HG02642 (cell line): ENCODE measurements at regions not wholly inside any gene's neighbourhood (a gene's known extent, or its start where the extent isn't known, plus 50 kb on each side); places are given as distances from the start of the nearest gene placed in this dataset.

Experiments used
- ATAC-seq: cut with Tn5 transposase; IDR thresholded peaks from one replicate; pipeline ENCODE4 v1.9.1; 2021; ENCODE audit warnings: mild to moderate bottlenecking; ENCODE audit not compliant: unreplicated experiment, poor library complexity

DNA sequence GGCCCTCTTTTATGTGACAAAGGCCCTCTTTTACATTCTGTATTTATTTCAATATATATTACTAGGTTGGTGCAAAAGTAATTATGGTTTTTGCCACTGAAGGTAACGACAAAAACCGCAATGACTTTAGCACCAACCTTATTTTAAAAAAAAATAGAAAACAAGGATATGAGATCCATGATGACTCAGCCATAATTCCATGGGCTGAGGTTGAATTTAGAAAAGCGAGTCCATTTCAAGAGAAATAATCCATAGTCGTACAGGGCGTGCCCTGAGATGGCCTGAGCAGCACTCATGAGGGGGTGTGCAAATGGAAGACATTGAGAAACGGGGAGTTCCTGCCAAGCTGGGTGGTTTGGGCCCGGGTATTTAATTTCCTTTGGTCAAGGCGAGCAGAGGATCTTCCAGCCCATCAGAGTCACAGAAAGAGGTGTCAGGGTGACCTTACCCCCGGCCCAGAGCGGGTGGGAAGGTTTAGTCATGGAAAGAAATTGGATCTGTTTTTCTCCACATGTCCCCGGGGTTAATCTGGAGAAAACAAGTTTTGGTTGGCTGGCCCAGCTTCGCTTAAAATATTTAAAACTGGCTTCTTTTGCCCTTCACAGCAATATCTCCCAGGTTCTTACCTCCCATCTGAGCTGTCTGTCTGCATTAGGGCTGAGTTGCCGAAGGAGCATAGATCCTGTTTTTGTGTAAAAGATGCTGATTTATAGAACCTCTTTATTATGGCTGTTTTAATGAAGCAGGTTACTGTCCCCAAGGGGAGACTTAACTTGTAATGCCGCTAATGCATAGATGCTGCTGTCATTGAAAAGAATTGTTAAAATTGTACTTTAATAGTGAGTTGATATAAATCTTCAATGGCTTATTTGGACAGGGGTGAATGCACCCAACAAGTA is 255.6 kb downstream of the PREX1 start:
- ATAC-seq = no peak

DNA sequence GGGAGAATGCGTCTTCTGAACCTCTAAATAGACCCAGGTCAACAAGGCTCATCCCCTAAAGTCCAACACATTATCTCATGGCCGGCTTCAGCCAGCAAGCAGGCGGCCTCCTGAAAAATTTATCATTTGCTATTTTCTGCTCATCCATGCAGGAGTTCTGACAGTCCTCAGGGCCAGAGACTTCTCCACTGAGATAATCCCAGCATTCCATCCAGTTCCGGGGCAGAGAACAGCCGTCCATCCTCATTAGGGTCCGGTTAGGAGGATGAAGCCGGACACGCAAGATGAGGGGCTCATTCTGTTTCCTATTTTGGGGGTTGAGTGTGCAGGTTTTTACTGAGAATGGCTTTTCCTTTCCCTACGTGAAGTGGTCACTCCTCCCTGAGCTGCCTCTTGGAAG is 258.1 kb downstream of the PREX1 start:
- no peak for ATAC-seq

DNA sequence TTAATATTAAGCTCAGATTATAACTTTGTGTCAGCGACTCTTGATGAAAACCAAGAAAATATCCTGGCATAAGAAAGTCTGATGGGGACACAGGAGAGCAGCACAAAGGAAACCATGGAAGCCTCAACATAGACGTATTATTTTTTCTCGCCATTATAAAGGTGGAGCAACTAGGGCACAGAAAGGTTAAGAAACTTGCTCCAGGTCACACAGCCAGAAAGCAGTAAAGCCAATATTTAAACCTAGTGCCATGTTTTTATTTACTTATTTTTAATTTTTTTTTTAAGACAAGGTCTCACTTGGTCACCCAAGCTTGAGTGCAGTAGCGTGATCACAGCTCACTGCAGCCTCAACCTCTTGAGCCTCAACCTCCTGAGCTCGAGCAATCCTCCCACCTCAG is 259.3 kb downstream of the PREX1 start:
- ATAC-seq = no peak

DNA sequence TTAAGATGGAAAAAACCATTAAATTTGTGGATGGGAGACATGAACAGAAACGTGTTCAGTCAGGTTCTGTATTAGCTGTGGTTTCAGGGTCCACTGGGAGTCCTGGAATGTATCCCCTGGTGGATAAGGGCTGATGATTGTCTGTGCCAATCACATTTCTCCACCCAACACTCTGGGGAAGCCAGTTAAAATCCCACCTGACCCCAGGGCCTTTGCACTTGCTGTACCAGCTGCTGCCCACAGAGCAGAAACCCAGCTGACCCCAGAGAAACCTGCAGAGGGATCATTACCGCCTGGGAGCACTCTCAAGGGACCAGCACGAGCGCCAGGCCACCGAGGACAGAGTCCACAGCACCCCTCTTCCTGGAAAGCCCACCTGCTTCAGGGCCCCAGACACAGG is 260.7 kb downstream of the PREX1 start:
- ATAC-seq = no peak

DNA sequence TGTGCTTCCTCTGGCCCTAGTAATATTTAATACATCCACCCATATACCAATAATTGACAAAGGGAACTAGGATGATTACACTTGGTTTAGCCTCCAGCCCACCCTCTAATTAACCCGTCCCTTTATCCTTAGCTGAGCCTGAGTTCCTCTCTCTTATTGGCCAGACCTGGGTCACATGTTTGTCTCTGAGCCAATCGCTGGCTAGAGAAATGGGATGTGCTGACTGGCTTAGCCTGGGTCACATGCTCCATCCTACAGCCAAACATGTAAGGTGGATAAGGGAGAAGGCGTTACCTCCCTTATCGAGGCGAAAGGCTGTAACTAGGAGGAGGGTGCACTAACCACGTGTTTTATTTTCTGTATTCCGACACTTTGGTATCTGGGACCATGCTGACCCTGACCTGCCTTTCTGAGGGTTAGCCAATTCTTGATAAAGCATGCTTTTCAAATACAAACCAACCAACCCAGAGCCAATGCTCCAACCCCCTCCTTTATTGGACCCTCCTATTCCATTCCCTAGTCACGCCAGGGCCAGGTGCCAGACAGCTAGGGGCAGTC is 262.7 kb downstream of the PREX1 start:
- ATAC-seq = no peak

DNA sequence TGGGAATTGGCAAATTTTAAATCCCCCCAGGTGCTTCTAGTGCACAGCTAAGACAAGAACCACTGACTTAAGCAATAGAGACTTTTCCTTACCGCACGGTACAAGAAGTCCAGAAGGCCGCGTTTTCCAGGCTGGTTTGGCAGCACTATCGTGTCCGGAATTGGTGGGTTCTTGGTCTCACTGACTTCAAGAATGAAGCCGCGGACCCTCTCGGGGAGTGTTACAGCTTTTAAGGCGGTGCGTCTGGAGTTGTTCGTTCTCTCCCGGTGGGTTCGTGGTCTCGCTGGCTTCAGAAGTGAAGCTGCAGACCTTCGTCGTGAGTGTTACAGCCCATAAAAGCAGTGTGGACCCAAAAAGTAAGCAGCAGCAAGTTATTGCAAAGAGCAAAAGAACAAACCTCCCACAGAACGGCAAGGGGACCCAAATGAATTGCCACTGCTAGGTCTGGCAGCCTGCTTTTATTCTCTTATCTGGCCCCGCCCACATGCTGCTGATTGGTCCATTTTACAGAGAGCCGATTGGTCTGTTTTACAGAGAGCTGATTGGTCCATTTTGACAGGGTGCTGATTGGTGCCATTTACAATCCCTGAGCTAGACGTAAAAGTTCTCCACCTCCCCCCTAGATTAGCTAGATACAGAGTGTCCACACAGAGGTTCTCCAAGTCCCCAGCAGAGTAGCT is 264.5 kb downstream of the PREX1 start:
- ATAC-seq = no peak

DNA sequence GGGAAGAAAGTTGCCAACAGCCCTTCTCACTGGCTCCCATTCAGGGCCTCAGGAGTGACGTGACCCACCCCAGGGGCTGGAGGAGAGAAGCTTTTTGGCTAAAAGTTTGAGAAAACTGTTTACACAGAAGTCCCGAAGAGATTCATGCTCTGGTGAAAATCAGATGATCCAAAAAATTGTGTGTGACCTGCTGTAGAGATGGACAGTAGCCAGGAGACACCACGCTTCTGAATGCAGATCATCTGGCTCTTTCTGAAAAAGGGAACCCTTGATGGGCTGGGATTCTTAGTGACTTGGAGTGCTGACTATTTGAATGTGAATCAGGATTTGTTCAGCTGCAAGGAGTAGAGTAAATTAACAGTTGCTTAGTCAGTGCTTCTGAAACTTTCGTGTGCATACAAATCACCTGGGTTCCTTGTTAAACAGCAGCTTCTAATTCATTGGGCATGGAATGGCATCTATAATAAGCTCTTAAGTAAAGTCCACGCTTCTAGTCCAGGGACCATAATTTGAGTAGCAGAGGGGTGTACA is 265.1 kb downstream of the PREX1 start:
- ATAC-seq = no peak

DNA sequence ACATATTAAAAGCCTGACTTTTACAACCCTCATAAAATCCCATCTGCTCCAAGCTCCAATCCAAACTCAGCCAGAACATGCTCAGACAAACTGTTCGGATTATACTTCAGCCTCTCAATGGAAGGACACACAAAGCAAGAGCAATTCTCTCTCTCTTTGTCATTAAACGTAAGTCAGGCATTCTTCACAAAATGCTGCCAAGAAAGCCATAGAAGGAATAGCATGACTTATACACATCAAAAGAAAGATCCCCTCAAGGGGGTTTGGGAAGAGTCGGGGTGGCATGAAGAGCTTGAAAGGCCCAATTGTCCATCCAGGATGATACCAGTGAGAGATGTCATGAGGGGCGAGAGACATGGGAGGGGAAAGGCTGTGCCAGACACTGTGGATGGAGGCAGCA is 268.9 kb downstream of the PREX1 start:
- ATAC-seq = no peak

DNA sequence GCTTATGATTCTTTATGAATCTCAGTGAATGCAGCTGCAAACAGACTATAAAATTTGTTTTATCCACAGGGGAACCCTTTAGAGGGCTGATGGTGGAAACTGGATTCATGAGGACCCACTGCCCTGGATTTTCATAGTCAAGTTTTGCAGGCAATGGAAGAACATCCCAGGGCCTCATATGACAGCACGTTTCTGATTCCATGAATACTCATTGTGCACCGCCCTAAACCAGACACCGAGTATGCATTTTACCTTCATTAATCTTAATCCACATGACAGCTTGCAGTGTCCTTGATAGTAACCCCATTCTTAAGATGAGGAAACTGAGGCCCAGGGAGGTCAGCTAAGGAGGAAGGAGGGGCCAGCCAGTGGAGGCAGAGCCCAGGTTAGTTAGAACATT is 270.4 kb downstream of the PREX1 start:
- no peak for ATAC-seq

DNA sequence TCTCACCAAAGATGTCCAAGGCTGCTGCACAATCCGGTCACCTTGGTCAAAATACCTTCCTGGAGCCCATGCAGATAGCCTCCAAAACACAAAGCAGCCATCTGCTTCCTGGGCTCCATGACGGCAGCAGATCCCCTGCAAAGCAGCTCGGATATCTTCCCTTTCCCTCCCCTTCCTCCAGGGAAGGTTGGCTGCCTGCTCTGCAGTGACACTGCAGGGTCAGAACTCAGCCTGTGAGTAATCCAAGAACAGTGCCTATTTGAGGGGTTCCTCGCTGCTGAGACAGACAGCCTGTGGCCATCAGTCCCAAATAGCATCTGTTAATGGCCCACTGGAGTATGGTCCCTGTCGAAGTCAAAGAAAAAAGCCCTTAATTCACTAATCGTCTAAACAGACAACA is 270.8 kb downstream of the PREX1 start:
- ATAC-seq = no peak

DNA sequence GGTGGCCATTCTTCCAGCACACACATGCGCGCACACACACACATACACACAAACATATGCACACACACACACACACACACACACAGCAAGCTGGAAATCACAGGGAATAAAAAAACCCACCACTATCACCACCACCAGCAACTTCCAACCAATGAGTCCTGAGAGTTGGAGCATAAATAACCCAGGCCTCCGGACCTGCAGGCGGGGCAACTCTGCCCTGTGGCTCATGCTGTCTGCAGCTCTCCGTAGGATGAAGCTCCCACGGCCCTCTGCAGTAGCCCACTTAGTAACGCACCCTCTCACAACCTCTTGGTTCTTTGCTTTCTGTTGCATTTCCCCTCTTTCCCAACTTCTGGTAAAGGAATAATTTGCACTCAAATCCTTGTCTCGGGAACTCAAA is 275.2 kb downstream of the PREX1 start:
- ATAC-seq = no peak

DNA sequence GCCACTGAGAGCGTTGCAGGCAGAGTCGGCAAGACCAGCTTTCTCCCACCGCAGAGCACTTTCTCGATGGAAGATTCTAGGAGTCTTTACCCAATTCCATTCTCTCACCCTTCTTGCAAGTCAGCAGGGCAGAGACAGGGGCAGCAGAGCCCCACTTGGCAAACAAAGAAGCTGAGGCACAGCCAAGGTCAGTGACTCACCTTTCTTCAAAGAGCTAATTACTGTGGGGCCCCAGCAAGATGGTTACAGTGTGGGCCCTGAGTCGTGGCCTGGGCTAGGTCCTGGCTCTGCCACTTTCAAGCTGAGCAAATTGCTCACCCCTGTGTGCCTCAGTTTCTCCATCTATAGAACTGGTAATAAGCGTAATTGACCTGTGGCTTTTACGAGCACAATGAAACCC is 277.0 kb downstream of the PREX1 start:
- no peak for ATAC-seq

DNA sequence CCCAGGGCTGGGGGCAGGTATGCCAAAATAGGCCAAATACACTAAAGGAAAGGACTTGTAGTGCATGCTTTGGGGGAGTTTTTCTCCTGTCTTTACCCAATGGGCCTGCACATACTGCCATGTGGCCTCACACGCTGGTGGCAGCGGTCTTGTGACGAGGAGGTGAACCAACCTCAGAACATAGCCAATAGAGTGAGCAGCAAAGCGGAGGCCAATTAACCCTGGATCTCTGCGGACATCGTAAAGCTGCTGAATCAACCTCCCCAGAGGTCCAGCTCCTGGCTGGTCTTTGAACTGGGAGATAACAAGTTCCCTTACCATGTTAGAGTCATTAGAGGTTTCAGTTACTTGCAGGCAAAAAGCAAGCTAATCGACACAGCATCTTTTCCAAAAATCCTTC is 280.1 kb downstream of the PREX1 start:
- no peak for ATAC-seq

DNA sequence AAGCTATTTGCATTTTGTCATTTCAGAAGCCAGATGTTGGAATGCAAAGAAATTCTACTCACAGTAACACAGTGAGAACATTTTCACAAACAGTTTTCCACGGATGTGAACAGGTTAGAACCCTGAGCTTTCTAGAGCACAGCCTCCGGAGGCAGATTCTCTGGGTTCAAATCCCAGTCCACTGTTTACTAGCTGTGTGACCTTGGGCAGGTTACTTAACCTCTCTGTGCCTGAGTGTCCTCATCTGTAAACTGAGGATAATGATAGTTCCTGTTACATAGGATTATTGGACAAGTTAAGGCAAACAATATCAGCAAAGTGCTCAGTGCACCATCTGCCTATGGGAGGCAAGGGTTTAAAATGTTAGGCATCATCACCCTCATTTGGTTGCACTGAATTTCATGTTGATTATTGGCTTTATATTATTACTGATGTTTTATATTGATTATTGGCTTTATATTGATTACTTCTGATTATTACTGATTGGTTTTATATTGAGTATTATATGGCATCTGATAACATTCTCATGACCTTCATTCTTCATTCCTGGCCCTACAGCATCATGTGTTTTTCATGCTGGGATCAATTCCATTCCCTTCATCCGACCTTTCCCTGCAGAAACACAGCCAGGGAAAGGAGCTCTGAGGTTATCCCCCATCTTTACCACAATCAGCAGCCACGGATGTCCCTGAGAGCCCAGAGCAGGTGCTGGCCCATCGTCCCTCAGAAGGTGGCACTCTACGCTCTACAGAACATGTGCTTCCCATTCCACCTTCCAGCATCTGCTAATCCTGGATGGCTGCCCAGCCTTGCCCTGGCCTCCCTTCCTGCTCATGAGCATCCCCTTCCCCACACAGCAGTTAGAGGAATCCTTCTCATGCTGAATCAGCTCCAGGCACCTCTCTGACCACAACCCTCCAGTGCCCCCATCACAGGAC is 283.1 kb downstream of the PREX1 start:
- ATAC-seq = no peak

DNA sequence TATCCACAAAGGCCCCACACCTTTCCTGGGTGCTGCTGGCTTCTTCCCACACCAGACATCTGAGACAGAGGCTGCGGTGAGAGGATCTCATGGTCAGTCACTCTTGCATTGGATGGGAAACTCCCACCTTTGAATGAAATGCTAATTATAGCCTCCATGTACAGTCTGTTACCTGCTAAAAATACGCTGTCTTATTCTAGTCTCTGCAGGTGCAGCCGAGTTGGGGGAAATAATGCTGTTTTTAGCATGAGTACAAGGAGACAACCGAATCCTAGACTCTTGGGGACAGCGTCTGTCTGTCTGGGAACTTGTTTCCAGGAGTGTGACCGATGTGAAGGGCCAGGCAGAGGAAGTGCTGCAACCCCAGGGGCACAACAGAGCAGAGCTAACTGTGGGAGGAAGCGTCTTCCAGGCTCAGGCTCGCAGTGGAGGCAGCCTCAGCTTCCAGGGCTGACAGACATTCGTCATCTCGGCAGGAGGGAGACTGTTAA is 286.2 kb downstream of the PREX1 start:
- no peak for ATAC-seq

DNA sequence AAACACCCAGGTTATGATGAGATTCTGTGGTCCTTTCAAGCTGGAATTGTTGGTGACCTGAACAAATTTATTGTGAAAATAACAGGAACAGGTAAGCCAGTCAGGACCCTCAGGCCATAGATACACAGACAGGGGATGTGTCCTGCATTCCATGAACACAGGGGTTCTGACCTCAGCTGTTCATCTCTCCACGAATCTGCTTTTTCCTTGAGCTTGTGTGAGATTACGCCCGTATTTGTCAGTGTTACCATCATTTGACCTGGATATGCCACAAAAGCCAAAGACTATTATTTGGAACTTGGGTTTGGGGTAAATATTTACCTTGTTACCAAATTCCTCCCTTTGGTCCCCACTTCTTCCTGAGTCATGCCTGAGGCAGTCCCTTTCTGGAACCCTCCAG is 288.9 kb downstream of the PREX1 start:
- ATAC-seq = no peak

DNA sequence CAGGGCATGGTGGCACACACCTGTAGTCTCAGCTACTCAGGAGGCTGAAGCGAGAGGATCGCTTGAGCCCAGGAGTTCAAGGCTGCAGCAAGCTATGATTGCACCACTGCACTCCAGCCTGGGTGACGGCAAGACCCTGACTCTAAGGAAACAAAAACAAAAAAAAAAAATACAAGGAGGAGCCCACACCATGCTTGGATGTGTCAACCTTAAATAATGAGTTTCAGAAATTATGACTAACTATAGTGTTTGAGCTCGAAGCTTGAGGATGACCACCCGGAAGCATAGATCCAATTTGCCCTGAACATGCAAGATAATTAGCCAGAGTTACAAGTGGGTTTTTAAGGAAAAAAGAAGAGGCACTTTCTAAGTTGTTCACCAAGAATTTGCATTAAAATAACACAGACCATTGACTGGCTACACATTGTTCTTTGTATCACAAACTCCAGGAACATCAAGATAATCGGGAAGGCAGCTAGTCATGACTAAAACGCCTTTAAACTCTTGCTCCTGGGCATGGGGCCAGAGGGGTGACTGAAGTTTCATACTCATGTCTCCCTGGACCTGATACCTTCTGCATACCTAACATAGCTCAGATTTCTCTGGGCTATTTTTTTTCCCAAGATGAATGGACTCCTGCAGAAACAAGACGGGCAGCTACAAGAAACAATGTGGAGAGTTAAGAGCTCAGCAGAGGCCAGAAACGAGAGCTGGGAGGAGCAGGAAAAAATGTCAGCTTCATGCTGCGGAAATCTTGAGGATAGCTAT is 289.6 kb downstream of the PREX1 start:
- no peak for ATAC-seq

DNA sequence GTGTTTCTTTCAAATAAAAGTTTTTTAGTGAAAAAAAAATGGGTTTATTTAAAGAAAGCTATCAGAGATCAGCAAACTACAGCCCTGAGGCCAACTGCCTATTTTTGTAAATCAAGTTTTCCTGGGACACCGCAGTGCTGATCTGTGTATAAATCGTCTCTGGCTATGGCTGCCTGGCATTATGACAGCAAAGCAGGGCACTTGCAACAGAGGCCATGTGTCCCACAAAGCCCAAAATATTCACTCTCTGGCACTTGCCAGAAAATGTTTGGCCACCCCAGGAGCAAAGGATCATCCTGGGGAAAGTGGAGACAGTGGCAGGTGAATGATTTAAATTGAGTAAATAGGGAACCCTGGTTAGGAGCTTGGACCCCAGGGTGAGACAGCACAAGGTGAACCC is 291.6 kb downstream of the PREX1 start:
- no peak for ATAC-seq

DNA sequence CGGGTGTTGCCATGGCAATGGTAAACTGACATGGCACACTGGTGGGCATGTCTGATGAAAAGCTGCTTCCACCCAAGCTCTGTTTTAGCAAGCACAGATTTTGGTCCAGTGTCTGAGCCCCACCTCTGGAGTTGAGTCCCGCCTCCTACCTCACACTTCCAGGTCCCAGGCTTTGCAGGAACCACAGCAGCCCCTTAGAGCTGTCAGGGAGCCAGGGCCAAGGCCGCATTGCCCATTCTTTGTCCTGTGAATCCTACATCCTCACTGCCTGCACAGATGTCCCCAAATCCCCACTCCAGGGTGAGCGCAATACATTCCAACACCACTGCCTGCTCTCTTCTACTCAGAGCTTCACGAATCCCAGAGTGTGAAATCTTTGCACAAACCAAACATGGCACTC is 292.2 kb downstream of the PREX1 start:
- ATAC-seq = no peak
